H1 (cell line): ENCODE measurements at regions not wholly inside any gene's neighbourhood (a gene's known extent, or its start where the extent isn't known, plus 50 kb on each side); places are given as distances from the start of the nearest gene placed in this dataset.

ENCODE experiments used
- CTCF ChIA-PET: fragments of 300-600 bp; sonication (Branson Sonifier 250); formaldehyde crosslinking; loops from one replicate; lab custom pipeline; 2021; ENCODE audit not compliant: partially characterized antibody; lab: Charles Lee
- POLR2A ChIA-PET: fragments of 300-600 bp; sonication (Branson Sonifier 250); formaldehyde crosslinking; loops from one replicate; lab custom pipeline; 2021; ENCODE audit warnings: inconsistent platforms; ENCODE audit not compliant: partially characterized antibody; lab: Charles Lee
- DNase-seq, 2 experiments: peaks; one replicate each; pipeline versions ENCODE4 v3.0.0 to v3.0.0-alpha.2; 2010 to 2022; ENCODE audit warnings: low spot score in 2 of 2, low read depth in 1 of 2, mixed read lengths in 1 of 2
- FAIRE-seq: peaks from 2 replicates; lab custom pipeline; 2011; peaks lifted over from hg19 to GRCh38; lab: Jason Lieb, UNC
- H2AFZ ChIP-seq: 2 replicates; pipeline ENCODE4 v1.8.1; 2012; ENCODE audit warnings: low read length, inconsistent platforms
- H2AK5ac ChIP-seq: 2 replicates; pipeline ENCODE4 v1.6.1; 2013; ENCODE audit warnings: low read depth, low read length
- H2BK120ac ChIP-seq: replicated peaks from 2 replicates; pipeline ENCODE3; 2013; ENCODE audit warnings: low read depth, low read length, inconsistent platforms
- H2BK12ac ChIP-seq: 2 replicates; pipeline ENCODE4 v1.6.1; 2013; ENCODE audit warnings: low read depth, low read length
- H2BK15ac ChIP-seq: 2 replicates; pipeline ENCODE4 v1.6.1; 2013; ENCODE audit warnings: low read length
- H2BK20ac ChIP-seq: 2 replicates; pipeline ENCODE4 v1.6.1; 2013; ENCODE audit warnings: low read length
- H2BK5ac ChIP-seq: 2 replicates; pipeline ENCODE4 v1.6.1; 2013; ENCODE audit warnings: low read depth, low read length
- H3K14ac ChIP-seq: 2 replicates; pipeline ENCODE4 v1.6.1; 2013; ENCODE audit warnings: inconsistent platforms; ENCODE audit not compliant: insufficient read length
- H3K18ac ChIP-seq: 2 replicates; pipeline ENCODE4 v1.6.1; 2013; ENCODE audit warnings: low read length; ENCODE audit errors: extremely low read depth
- H3K23ac ChIP-seq: 2 replicates; pipeline ENCODE4 v1.6.1; 2013; ENCODE audit warnings: inconsistent platforms; ENCODE audit not compliant: insufficient read length
- H3K23me2 ChIP-seq: 2 replicates; pipeline ENCODE4 v1.6.1; 2013; ENCODE audit warnings: low read depth, low read length
- H3K27ac ChIP-seq: 2 replicates; pipeline ENCODE4 v1.6.1; 2011; ENCODE audit warnings: low read depth, low read length, inconsistent platforms
- H3K27me3 ChIP-seq, 4 experiments: replicated peaks in 1 of 4; 1 replicate in 1 of 4; 2 replicates in 3 of 4; pipeline versions ENCODE4 v1.6.1 to v1.8.1; 2011 to 2013; ENCODE audit warnings: low read length in 3 of 4, mild to moderate bottlenecking in 3 of 4, inconsistent platforms in 2 of 4, mixed read lengths in 2 of 4, moderate library complexity in 1 of 4; ENCODE audit not compliant: control insufficient read depth in 3 of 4, insufficient read depth in 3 of 4; ENCODE audit errors: extremely low read depth in 1 of 4
- H3K36me3 ChIP-seq, 4 experiments: 2 replicates each; pipeline versions ENCODE4 v1.6.1 to v1.8.1; 2011 to 2013; ENCODE audit warnings: mild to moderate bottlenecking in 4 of 4, low read length in 3 of 4, moderate library complexity in 2 of 4, control low read depth in 1 of 4, inconsistent platforms in 1 of 4; ENCODE audit not compliant: insufficient read depth in 4 of 4, control insufficient read depth in 2 of 4
- H3K4ac ChIP-seq: replicated peaks from 2 replicates; pipeline ENCODE3; 2013; ENCODE audit warnings: low read length, low read depth, mixed read lengths, inconsistent platforms; ENCODE audit not compliant: insufficient read length
- H3K4me1 ChIP-seq, 4 experiments: replicated peaks in 1 of 4; 1 replicate in 1 of 4; 2 replicates in 3 of 4; pipeline versions ENCODE4 v1.6.1 to v1.8.1; 2011 to 2013; ENCODE audit warnings: low read length in 3 of 4, inconsistent platforms in 2 of 4, mixed read lengths in 1 of 4; ENCODE audit not compliant: insufficient read depth in 4 of 4, control insufficient read depth in 3 of 4
- H3K4me2 ChIP-seq, 2 experiments: 2 replicates each; pipeline versions ENCODE4 v1.6.1 to v1.8.1; 2011 to 2013; ENCODE audit warnings: low read depth in 2 of 2, low read length in 2 of 2, control low read depth in 1 of 2, inconsistent platforms in 1 of 2, mild to moderate bottlenecking in 1 of 2; ENCODE audit not compliant: insufficient read depth in 1 of 2
- H3K4me3 ChIP-seq, 4 experiments: fragments of 200-600, 300-600 bp in 1 of 4; sonication (generic), shearing (Covaris generic), sonication (Bioruptor Twin) in 1 of 4; 2 replicates each; pipeline versions ENCODE4 v1.5.1 to v1.8.1; 2011 to 2016; ENCODE audit warnings: low read length in 4 of 4, low read depth in 3 of 4, control low read depth in 2 of 4, inconsistent platforms in 2 of 4, mild to moderate bottlenecking in 2 of 4, mixed read lengths in 1 of 4, moderate library complexity in 1 of 4; ENCODE audit not compliant: insufficient read depth in 2 of 4; ENCODE audit errors: extremely low read depth in 1 of 4
- H3K56ac ChIP-seq: replicated peaks from 2 replicates; pipeline ENCODE3; 2013; ENCODE audit warnings: low read depth, mild to moderate bottlenecking, mixed read lengths, low read length, inconsistent platforms; ENCODE audit not compliant: insufficient read length
- H3K79me1 ChIP-seq: 2 replicates; pipeline ENCODE4 v1.6.1; 2013; ENCODE audit warnings: low read depth, low read length, control low read depth
- H3K79me2 ChIP-seq, 2 experiments: 2 replicates each; pipeline versions ENCODE4 v1.6.1 to v1.8.1; 2012 to 2013; ENCODE audit warnings: low read length in 2 of 2, mild to moderate bottlenecking in 2 of 2, inconsistent platforms in 1 of 2; ENCODE audit not compliant: insufficient read depth in 2 of 2, control insufficient read depth in 1 of 2
- H3K9ac ChIP-seq, 4 experiments: replicated peaks in 1 of 4; 1 replicate in 1 of 4; 2 replicates in 3 of 4; pipeline versions ENCODE4 v1.6.1 to v1.8.1; 2011 to 2013; ENCODE audit warnings: low read depth in 3 of 4, low read length in 3 of 4, control low read depth in 2 of 4, mild to moderate bottlenecking in 2 of 4, moderate library complexity in 2 of 4, inconsistent platforms in 1 of 4; ENCODE audit errors: extremely low read depth in 1 of 4
- H3K9me3 ChIP-seq, 2 experiments: 2 replicates each; pipeline versions ENCODE4 v1.6.1 to v1.8.1; 2012 to 2013; ENCODE audit warnings: mild to moderate bottlenecking in 2 of 2, moderate library complexity in 2 of 2, control low read depth in 1 of 2, inconsistent platforms in 1 of 2, low read depth in 1 of 2, low read length in 1 of 2, mixed read lengths in 1 of 2; ENCODE audit not compliant: insufficient read depth in 2 of 2
- H4K20me1 ChIP-seq, 2 experiments: replicated peaks in 1 of 2; 2 replicates each; pipeline versions ENCODE3 to v1.8.1; 2011 to 2013; ENCODE audit warnings: inconsistent platforms in 2 of 2, low read length in 2 of 2, mild to moderate bottlenecking in 1 of 2; ENCODE audit not compliant: insufficient read depth in 2 of 2, control insufficient read depth in 1 of 2
- H4K5ac ChIP-seq: 2 replicates; pipeline ENCODE4 v1.6.1; 2013; ENCODE audit warnings: low read length, low read depth, mixed read lengths, inconsistent platforms; ENCODE audit not compliant: insufficient read length
- H4K8ac ChIP-seq: 2 replicates; pipeline ENCODE4 v1.8.0; 2013; ENCODE audit warnings: mild to moderate bottlenecking, moderate library complexity, low read length, inconsistent platforms; ENCODE audit not compliant: insufficient read depth; ENCODE audit errors: extremely low read depth
- H4K91ac ChIP-seq: replicated peaks from 2 replicates; pipeline ENCODE3; 2013; ENCODE audit warnings: low read length, mixed read lengths, inconsistent platforms; ENCODE audit not compliant: insufficient read length
- CBX8 ChIP-seq: fragments of 300-800, 300-1000 bp; sonication (generic); IDR thresholded peaks from 2 replicates; pipeline ENCODE4 v1.7.1; 2016; ENCODE audit warnings: low read depth, low read length, borderline replicate concordance
- EZH2 ChIP-seq: fragments of 200-600 bp; sonication (generic); IDR thresholded peaks from 2 replicates; pipeline ENCODE4 v1.7.1; 2012; ENCODE audit warnings: low read depth, mild to moderate bottlenecking, moderate library complexity, low read length, inconsistent platforms; ENCODE audit not compliant: severe bottlenecking
- TBP ChIP-seq: IDR thresholded peaks from 2 replicates; pipeline ENCODE4 v1.6.1; 2011; ENCODE audit warnings: low read depth, low read length, improper control_type of control experiment
- ZNF274 ChIP-seq: IDR thresholded peaks from 2 replicates; pipeline ENCODE4 v1.7.0; 2012; ENCODE audit warnings: low read length, borderline replicate concordance; ENCODE audit errors: extremely low read depth
- WGBS, 2 experiments: shearing (Covaris generic) in 1 of 2; methylation state at CpG; one replicate each; pipeline versions ENCODE4 v1.1.6 to v1.1.7; 2013 to 2015; ENCODE audit warnings: low lambda C conversion rate in 2 of 2, mixed read lengths in 2 of 2, inconsistent platforms in 1 of 2, low coverage in 1 of 2, missing lambda C conversion rate in 1 of 2; ENCODE audit not compliant: insufficient replicate concordance in 2 of 2, insufficient coverage in 1 of 2, insufficient read length in 1 of 2; ENCODE audit errors: extremely low coverage in 1 of 2, missing lambda C conversion rate in 1 of 2; 5-methylcytosine and 5-hydroxymethylcytosine counted together
- TF ChIP-seq, protein P1 (sequence below): IDR thresholded peaks from 2 replicates; pipeline ENCODE4 v1.6.1; 2011; ENCODE audit warnings: low read depth, mild to moderate bottlenecking, low read length; ENCODE audit not compliant: insufficient read depth

GRCh38 chr2:147686365-147686764, 158.5 kb upstream of the ACVR2A start:
- H4K5ac ChIP-seq = no peak overlapping the region
- DNase-seq = no peak
- H3K9me3 ChIP-seq = peaks cover 10 to 12% of the 10 kb centered on the region in 2 experiments
- H4K8ac ChIP-seq = no peak overlapping the region
- no peak for FAIRE-seq
- H3K4me1 ChIP-seq = peaks cover 0 to 2% (median 0%) of the 10 kb centered on the region in 4 experiments; a peak in 1 of 7 replicates
- no peaks in the 10 kb centered on the region for H3K23me2 ChIP-seq
- H3K23ac ChIP-seq = no peak overlapping the region
- no peak overlapping the region for H3K56ac ChIP-seq
- CTCF ChIA-PET = no interaction called here
- H2BK120ac ChIP-seq = no peak overlapping the region
- H4K91ac ChIP-seq = no peak overlapping the region
- H3K36me3 ChIP-seq = peaks cover 0 to 7% (median 0%) of the 10 kb centered on the region in 4 experiments; a peak in 2 of 8 replicates
- H3K9ac ChIP-seq = no peak overlapping the region
- no peak overlapping the region for H2BK12ac ChIP-seq
- no peak overlapping the region for H3K4me3 ChIP-seq
- no peak overlapping the region for H3K4me2 ChIP-seq
- no peaks in the 10 kb centered on the region for H4K20me1 ChIP-seq
- no peak overlapping the region for H3K4ac ChIP-seq
- no peaks in the 10 kb centered on the region for H3K79me1 ChIP-seq
- H2AFZ ChIP-seq = no peak overlapping the region
- 84% methylated on average over 16 of the region's 21 CpGs; no CpG with 5 or more reads in 1 of the 2 experiments for WGBS, 2 experiments
- no peak overlapping the region for H3K14ac ChIP-seq
- H2AK5ac ChIP-seq = no peak overlapping the region
- no peaks in the 10 kb centered on the region for H3K27me3 ChIP-seq
- H3K79me2 ChIP-seq = no peaks in the 10 kb centered on the region
- H3K18ac ChIP-seq = no peak overlapping the region
- POLR2A ChIA-PET = no interaction called here
- no peak overlapping the region for H2BK15ac ChIP-seq
- H2BK5ac ChIP-seq = no peak overlapping the region
- TF ChIP-seq CBX8 (no peak), TBP (no peak), EZH2 (no peak), ZNF274 (no peak)
- TF ChIP-seq, protein P1, sequence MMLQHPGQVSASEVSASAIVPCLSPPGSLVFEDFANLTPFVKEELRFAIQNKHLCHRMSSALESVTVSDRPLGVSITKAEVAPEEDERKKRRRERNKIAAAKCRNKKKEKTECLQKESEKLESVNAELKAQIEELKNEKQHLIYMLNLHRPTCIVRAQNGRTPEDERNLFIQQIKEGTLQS = no peak
- TF ChIP-seq, all 59 proteins: peak for 0
- Histone ChIP-seq H3K27ac (no peak overlapping the region), H2BK20ac (no peak overlapping the region)
